Stimulated activated CD4-positive, alpha-beta T cell treated with anti-CD3 and anti-CD28 coated beads, Interleukin-15, amount 100 ng/mL, for 24 hours (primary cell): ENCODE measurements at regions not wholly inside any gene's neighbourhood (a gene's known extent, or its start where the extent isn't known, plus 50 kb on each side); places are given as distances from the start of the nearest gene placed in this dataset.
"Not testable (repeated sequence)": the region's sequence is repeated elsewhere in the genome, so short reads cannot be mapped to it uniquely, and the experiment has no call there.

ENCODE experiments used
- DNase-seq: peaks from one replicate; pipeline ENCODE4 v3.0.0-alpha.2; 2020

DNA sequence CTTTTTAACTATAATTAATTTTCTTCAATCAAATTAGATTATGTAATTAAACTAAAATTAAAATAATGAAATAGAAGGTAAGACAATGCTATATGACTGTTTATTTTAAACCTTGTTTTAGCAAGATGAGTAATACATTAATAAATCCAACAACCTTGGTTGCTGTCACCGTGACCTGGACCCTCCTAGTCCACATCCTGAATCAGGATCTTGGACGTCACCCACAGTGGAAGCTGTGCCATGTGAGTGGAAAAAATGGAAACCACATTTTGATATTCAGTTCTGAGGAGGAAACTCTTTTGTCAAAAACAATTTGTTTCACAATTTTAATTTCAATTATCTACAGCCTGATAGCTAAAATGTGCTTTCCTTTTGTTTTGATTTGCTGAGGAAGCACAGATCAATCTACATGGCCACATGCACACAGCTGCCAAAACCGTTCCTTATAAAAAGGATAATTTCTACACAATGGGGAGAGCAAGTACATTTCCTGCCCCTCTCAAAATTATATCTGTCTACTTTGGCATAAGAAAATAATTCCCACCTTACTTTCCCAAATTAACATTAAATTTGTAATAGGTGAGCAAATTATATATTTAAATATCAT lies 255.5 kb downstream of the RASSF9 start:
- no peak for DNase-seq

- DNase-seq: no peak
Observed at GRCh38 chr12:85587158-85587557, 249.1 kb downstream of the RASSF9 start.

DNA sequence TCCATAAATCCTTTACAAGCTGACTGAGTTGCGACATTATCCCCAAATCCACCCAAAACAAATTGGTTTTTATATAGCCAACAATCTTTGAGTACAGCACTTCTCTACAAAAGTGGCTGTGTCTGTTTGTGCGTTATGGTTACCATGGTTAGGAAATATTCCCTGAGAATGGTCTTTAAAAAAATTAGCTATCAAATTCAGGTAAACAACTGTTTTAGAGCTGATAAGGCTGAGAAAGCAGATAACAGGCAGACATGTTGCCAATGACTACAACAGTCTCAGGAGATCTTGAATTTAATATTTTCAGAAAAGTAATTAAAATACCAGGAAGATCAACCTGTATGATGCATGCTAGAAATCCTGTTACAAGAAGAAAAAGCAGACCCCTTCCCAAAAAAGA lies 248.0 kb downstream of the RASSF9 start:
- no peak for DNase-seq

DNA sequence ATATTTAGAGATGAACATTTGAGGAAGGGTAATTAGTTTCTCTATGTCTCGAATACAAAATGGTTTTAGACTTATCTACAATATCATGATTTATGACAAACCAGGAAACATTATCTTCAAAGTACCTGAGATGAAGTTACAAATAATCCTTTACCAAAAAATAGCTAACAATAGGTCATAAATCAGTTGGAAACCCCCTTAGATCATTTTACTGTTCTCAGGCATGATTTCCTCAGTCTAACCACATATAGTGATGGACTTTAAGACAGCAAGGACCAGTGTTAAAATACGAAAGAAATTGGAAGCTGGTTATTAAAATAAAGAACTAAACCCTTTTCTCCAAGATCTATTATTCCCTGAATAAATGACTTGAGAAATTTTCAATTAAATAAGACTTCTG lies 235.4 kb downstream of the RASSF9 start:
- no peak for DNase-seq

- no peak for DNase-seq
Observed at GRCh38 chr12:85603556-85603955, 232.7 kb downstream of the RASSF9 start.

DNA sequence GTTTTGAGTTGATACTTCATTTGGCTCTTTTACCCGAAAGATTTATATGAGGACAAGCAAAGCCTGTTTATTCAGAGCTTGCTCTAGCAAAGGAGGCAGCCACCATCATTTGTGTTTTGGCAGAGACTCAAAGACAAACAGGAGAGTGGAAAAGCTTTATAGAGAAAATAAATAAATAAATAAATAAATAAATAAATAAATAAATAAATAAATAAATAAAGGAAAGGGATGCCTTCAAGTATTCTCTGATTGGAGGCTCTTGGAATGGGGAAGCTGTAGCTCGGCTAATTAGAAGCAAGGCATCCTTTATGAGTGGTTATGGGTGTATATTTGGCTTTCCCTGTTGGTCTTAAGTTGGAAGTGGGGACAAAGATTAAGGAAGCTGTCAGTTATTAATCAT lies 229.8 kb downstream of the RASSF9 start:
- no peak for DNase-seq

- no peak for DNase-seq
Observed at GRCh38 chr12:85609778-85610177, 226.4 kb downstream of the RASSF9 start.

DNA sequence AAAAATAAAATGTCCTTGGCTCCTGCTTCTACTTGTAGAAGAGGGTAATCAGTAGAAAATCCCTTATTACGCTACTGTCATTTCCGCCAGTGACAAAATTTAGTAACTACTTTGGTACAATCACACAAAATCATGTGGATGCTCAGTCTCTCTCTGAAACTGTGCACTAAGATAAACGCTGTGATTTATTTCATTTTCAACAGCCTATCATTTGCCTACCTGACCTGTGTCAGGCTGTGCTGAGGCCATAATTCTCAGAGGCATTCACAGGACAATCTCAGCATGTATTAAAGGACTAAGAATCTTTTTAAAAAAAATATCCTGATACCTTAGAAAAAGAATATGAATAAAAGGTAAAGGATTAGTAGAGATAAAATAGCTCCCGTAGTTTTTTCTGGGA lies 226.0 kb downstream of the RASSF9 start:
- DNase-seq: no peak

DNA sequence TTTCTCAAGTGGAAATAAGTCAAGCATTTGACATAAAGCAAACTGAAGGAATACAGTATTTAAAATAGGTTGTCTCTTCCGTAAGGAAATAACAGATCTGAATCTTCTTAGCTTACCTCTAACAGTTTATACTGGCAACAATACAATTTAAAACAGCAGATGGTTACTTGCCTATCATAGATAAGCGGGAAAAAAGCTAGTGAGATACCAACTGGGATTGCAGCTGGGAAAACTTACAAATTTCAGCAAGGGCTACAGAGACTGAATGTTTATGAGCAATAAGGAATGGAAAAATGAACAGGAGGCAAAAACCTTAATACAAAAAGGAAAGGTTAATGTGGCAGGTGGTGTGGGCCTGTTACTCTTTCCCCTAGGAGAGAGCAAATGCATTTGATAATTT lies 220.0 kb downstream of the RASSF9 start:
- no peak for DNase-seq

DNA sequence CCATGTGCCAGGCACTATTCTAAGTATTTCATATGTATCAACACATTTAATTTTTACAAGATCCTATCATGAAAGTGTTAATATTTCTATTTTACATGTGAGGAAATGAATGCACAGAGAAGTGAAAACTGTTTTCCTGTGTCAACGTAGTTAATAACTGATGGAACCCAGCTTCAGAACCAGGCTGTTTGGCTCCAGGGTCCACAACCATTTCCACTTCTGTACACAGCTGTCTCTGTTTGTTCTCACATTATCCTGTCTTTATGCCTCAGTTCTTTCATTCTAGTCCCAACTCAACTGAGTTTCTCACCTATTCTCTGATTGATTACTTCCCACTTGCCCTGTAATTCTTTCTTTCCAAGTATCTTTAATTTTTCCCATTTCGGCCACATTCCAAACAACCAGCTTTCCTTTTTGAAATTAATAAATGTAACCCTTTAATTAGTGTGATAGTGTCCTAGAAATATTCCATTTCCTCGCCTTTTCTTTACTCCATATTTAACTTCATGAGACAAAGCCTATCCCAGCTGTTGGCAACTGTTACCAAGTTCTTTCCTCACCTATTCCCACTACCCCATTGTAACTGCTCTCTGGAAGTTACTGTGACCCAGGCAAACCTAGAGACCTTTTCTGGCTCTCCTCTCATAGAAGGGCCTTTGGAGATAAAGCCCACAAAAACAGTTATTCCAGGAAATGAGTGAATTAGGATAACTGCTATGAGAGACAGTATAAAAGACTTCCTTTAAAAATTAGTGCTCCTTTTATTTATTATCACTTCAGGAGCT lies 218.7 kb downstream of the RASSF9 start:
- DNase-seq: no peak

- no peak for DNase-seq
Observed at GRCh38 chr12:85621041-85621440, 215.2 kb downstream of the RASSF9 start.

DNA sequence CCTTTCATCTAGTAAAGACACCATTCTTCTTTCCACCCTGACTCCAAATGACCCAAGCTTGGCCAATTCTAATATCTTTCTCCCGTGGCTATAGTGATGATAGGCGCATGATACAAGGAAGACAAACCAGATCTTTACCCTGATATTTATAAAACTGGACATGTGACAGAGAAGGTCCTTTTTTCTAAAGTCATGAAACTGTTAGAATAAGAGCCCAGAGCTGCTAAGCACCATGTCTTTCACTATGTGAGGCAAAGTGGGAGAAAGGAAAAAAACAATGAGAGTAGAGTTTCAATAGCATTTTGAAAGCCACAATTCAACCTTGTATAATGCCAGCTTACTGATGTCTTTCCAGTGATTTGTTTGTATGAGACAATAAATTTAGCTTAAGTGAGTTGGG lies 212.4 kb downstream of the RASSF9 start:
- no peak for DNase-seq

GRCh38 chr12:85625467-85625866 lies 210.7 kb downstream of the RASSF9 start:
- no peak for DNase-seq

GRCh38 chr12:85626001-85626783 lies 210.0 kb downstream of the RASSF9 start:
- no peak for DNase-seq

- no peak for DNase-seq
Observed at GRCh38 chr12:85626784-85627171, 209.4 kb downstream of the RASSF9 start.

DNA sequence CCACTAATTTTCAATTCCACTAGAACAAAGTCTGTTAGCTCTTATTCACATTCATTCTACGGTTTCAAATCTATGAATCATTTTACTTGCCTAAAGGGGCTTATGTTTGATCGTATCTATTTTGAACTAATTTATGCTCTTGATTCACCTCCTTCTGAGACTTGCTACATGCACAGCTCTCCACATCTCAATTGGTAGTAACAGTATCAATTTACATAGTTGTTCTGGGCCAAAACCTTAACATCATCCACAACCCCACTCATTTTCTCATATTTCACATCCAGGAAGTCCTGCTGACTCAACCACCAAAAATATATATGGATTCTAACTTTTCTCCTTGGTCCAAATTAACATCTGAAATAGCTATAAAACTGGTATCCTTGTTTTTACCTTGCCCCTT lies 208.6 kb downstream of the RASSF9 start:
- no peak for DNase-seq

GRCh38 chr12:85628562-85628961 lies 207.6 kb downstream of the RASSF9 start:
- DNase-seq: not testable (repeated sequence)

DNA sequence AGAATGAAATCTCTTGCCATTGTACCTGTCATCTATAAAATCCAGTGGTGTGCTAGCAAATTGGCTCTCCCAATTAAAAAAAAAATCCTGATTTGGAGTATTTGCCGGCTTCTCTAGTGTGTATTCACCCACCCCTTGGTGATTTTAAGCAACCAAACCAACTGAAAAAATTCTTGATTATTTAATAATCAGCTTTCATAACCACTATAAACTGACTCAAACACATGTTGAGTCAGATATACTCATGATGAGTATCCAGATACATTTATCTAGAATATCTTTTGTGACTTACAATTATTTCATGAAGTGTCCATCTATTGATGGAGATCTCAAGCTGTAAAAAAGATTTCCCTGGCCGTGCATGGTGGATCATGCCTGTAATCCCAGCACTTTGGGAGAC lies 205.4 kb downstream of the RASSF9 start:
- no peak for DNase-seq

DNA sequence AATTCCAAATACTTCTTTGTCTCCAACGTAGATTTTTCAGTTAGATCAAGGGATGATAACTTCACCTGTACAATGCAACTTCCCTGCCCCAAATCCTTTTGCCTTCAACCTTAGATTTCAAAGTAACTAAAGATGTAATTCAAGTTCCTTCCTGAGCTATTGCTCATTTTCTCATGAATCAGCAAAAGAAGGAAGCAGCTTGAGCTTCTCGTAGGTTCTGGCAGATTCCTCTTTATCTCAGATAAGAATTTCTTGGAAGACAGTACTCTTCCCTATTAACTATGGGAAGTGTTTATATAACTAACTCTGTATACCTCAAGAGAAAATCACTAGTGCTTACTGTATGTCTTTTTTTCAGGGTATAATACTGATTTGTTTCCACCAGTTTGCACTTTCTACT lies 203.8 kb downstream of the RASSF9 start:
- no peak for DNase-seq

DNA sequence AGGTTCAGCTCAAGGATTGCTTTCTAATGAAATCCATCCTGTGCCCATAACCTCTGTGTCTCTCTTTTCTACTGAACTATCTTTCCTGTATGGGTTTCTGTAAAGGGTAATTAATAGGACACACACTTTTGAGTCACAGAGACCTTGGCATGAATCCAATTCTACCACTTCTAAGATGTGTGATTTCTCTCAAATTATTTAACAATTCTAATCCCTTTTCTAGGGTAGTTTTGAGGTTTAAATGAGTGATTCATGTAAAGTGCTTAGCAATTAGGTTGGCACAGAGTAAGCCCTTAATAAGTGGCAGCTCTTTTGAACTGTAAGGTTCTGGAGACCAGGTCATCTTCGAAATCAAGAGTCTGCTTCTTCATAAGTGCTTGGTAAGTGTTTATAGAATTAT lies 202.7 kb downstream of the RASSF9 start:
- DNase-seq: no peak

- DNase-seq: no peak
Observed at GRCh38 chr12:85639834-85640233, 196.4 kb downstream of the RASSF9 start.

DNA sequence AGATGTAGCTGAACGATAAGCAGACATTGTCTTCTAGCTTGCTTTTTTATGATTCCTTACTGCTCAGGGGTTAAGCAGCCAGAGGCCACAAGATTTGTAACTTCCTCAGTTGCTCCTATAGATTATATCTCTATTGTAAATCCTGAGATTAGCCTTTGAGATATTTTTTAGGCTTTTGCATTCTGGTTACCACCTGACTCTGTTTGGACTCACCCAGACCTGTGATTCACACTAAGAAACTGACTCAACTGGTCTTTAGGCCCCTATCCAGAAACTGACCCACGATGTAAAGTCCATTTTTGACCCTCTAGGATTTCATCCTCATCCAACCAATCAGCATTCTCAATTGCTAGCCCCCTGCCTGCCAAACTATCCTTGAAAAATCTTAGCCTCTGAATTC lies 194.4 kb downstream of the RASSF9 start:
- DNase-seq: no peak

GRCh38 chr12:85642288-85642687 lies 193.9 kb downstream of the RASSF9 start:
- DNase-seq: no peak

GRCh38 chr12:85642808-85643207 lies 193.4 kb downstream of the RASSF9 start:
- no peak for DNase-seq
